ENCODE measurements at regions not wholly inside any gene's neighbourhood (a gene's known extent, or its start where the extent isn't known, plus 50 kb on each side); places are given as distances from the start of the nearest gene placed in this dataset.

DNA sequence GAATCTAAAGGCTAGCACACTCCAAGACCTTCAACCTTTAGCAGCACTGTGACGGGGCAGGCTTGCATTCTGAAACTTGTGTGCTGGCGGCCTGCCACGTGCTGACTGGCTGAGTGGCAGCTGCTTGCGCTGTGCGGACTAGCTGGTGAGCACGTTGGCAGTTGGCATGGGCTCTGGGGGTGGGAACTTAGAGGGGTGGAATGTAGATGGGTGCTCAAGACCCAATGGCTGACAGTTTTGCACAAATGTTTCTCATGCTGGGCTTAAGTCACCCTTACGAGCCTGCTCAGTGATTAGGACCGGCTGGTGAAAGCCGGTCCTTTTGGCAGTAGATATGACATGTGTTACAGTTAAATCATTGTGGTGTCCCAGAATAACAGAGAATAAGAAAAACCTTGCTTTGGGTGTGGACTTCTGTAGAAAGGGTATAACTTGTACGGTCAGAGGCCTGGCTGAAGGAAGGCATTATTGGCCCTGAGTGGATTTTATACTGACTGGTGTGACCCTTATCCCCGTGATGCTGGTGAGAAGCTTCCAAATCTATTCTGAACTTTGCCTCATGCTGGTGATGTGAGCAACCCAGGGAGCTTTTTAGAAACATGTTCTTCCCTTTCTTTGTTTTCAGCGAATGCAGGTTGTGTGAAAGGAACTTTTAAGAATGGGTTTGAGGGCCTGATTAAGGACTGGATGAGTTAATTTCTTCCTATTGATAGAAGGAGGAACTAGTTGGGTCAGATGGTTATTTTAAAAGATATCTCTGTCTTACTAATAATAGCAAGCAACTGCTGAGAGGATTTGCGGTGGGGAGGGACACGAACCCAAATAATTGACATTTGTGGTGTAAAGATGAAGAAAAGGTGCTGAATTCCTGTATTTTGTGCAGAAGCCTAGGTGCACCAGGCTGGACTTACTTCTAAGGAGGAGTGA, 107.4 kb upstream of the SLC4A4 start:
- intact Hi-C loops (cut with DNase I): loop anchor here (1.0 to 5.0 kb wide), 3 partner anchors 45 to 481 kb away; no protein-coding TSS in a partner anchor
- Histone ChIP-seq H3K36me3 (no peaks in the 10 kb centered on the region), H3K27me3 (no peaks in the 10 kb centered on the region), H3K9me3 (no peaks in the 10 kb centered on the region), H3K4me3 (peak overlapping the region in 1 of 2 donors; percentile 40), H3K27ac (peak overlapping the region; percentile 35 to 44), H3K4me1 (peaks cover 0 to 13% of the 10 kb centered on the region in 2 donors)
- TF ChIP-seq, protein P1, sequence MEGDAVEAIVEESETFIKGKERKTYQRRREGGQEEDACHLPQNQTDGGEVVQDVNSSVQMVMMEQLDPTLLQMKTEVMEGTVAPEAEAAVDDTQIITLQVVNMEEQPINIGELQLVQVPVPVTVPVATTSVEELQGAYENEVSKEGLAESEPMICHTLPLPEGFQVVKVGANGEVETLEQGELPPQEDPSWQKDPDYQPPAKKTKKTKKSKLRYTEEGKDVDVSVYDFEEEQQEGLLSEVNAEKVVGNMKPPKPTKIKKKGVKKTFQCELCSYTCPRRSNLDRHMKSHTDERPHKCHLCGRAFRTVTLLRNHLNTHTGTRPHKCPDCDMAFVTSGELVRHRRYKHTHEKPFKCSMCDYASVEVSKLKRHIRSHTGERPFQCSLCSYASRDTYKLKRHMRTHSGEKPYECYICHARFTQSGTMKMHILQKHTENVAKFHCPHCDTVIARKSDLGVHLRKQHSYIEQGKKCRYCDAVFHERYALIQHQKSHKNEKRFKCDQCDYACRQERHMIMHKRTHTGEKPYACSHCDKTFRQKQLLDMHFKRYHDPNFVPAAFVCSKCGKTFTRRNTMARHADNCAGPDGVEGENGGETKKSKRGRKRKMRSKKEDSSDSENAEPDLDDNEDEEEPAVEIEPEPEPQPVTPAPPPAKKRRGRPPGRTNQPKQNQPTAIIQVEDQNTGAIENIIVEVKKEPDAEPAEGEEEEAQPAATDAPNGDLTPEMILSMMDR (IDR thresholded peaks at IDR 0.05): no peak
- DNase-seq (ENCODE audit: low spot score in 2 of 2): peak; percentile 51 to 92

- H3K4me1 ChIP-seq: peaks cover 0 to 13% of the 10 kb centered on the region in 2 donors
- H3K27ac ChIP-seq: peak overlapping the region; percentile 35 to 44
- intact Hi-C loops (cut with DNase I): loop anchor here (5.0 kb wide), 1 partner anchor 320 kb away; no protein-coding TSS in a partner anchor
- H3K36me3 ChIP-seq: no peaks in the 10 kb centered on the region
- TF ChIP-seq, protein P1 (IDR thresholded peaks at IDR 0.05): no peak
- DNase-seq (ENCODE audit: low spot score in 2 of 2): no peak
- H3K4me3 ChIP-seq: no peak overlapping the region
- no peaks in the 10 kb centered on the region for H3K27me3 ChIP-seq
- H3K9me3 ChIP-seq: no peaks in the 10 kb centered on the region
Measured at GRCh38 chr4:71232056-71232430, 106.8 kb upstream of the SLC4A4 start.

GRCh38 chr4:71232846-71233245, 106.0 kb upstream of the SLC4A4 start:
- Histone ChIP-seq H3K27me3 (no peaks in the 10 kb centered on the region), H3K36me3 (no peaks in the 10 kb centered on the region), H3K4me1 (peaks cover 0 to 13% of the 10 kb centered on the region in 2 donors), H3K9me3 (no peaks in the 10 kb centered on the region), H3K4me3 (no peak overlapping the region), H3K27ac (no peak overlapping the region)
- no peak for DNase-seq (ENCODE audit: low spot score in 2 of 2)
- TF ChIP-seq, protein P1 (IDR thresholded peaks at IDR 0.05): no peak
- intact Hi-C loops (cut with DNase I): loop anchor here (5.0 kb wide), 1 partner anchor 319 kb away; no protein-coding TSS in a partner anchor

DNA sequence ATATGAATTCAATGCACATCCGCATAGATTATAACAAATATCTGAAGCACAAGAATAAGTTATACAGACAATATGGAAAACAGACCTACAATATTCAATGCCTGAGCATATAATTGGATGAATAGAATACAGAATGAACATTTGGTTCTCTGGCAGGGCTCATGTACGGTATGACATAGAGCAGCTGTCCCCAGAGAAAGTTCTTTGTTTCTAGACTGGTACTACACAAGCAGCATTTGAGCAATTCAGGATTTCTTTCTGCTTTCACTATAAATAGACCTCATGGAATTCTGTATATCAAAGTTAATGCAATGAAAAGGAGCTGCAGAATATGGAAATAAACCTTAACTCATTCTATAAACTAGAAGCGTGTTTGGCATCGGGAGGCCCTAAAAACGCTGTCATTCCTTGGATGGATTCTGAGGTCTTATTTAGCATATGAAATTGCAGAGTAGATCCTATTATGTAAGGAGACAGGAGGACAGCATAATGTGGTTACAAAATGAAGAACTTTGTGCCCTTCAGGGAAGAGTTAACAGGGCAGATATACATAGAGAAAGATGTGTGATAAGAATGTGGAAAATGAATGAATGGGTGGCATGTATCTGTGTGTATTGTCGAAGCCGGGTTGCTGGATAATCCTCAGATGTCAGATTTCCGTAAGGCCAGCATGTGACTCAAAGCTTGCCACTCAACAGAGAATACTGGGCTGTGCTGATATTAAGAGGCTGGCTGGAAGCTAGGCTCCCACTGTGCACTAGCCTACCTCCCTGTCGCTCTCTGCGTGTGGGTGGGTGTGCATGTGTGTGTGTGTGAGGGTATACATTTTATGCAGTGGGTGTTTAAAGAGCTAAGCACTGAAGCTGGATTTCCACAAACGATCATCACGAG, 103.3 kb upstream of the SLC4A4 start:
- TF ChIP-seq, protein P1 (IDR thresholded peaks at IDR 0.05): no peak
- intact Hi-C loops (cut with DNase I): no loop called here
- H3K27me3 ChIP-seq: no peaks in the 10 kb centered on the region
- DNase-seq (ENCODE audit: low spot score in 2 of 2): no peak
- H3K9me3 ChIP-seq: no peaks in the 10 kb centered on the region
- peaks cover 0 to 13% of the 10 kb centered on the region in 2 donors for H3K4me1 ChIP-seq
- H3K4me3 ChIP-seq: no peak overlapping the region
- H3K36me3 ChIP-seq: no peaks in the 10 kb centered on the region
- H3K27ac ChIP-seq: no peak overlapping the region

GRCh38 chr4:71236226-71236625, 102.6 kb upstream of the SLC4A4 start:
- H3K4me1 ChIP-seq: peaks cover 0 to 13% of the 10 kb centered on the region in 2 donors
- no peaks in the 10 kb centered on the region for H3K9me3 ChIP-seq
- no peak overlapping the region for H3K4me3 ChIP-seq
- intact Hi-C loops (cut with DNase I): no loop called here
- TF ChIP-seq, protein P1 (IDR thresholded peaks at IDR 0.05): no peak
- H3K27ac ChIP-seq: no peak overlapping the region
- H3K27me3 ChIP-seq: no peaks in the 10 kb centered on the region
- no peak for DNase-seq (ENCODE audit: low spot score in 2 of 2)
- H3K36me3 ChIP-seq: no peaks in the 10 kb centered on the region
